ENCODE measurements at regions not wholly inside any gene's neighbourhood (a gene's known extent, or its start where the extent isn't known, plus 50 kb on each side); places are given as distances from the start of the nearest gene placed in this dataset.

GRCh38 chr5:1747079-1747802, 52.4 kb downstream of the MRPL36 start:
- H3K27me3 ChIP-seq (ENCODE audit: control insufficient read depth in 2 of 2, insufficient read depth in 2 of 2, low read length in 2 of 2): no peaks in the 10 kb centered on the region

DNA sequence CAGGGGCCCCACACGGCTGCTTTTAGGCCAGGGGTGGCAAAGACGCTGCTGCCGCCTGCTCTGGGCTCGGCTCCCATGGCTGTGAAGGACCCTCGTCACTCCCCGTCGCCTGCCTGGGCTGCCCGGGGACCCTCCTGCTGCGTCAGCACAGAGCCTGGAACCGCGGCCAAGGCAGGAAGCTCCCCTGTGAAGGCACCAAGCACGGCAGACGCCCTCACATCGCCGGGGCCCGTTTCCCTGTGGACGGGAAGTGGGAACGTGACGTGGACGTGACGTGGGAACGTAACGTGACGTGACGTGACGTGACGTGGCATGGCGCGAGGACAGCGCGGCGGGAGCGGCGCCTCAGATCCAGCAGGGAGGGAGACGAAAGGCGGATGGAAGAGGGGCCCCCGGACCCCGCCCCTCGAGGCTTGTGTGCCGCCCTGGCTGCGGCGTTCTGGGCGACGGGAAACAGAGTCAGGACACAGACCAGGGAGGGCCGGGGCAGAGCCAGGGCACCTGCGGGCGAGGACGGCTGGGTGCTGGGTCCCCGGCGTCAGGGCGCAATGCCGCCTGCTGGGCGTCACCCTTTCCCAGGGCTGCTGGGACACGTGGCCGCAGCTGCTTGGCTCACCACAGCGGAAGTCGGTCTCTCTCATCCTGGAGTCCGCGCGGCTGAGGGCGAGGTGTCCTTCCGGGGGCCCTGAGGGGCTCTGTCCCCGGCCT, 53.1 kb downstream of the MRPL36 start:
- WGBS (ENCODE audit: insufficient coverage): 95% methylated on average over 62 of the region's 63 CpGs
- H3K36me3 Mint-ChIP-seq: no peaks in the 10 kb centered on the region
- intact Hi-C loops (cut with micrococcal nuclease): no loop called here
- H2AFZ ChIP-seq (ENCODE audit: insufficient read depth, low read depth, low read length, poor library complexity, severe bottlenecking): no peak overlapping the region
- no peak for TF ChIP-seq CTCF (IDR thresholded peaks at IDR 0.05)
- H3K27me3 Mint-ChIP-seq (ENCODE audit: low read depth in 3 of 3): peaks cover 2 to 9% (median 6%) of the 10 kb centered on the region in 3 donors
- DNase-seq: no peak
- no peak overlapping the region for H3K27ac ChIP-seq (ENCODE audit: low read depth in 1 of 2, low read length in 2 of 2)
- H3K4me3 ChIP-seq (replicated peaks in 1 of 3; ENCODE audit: low read depth in 2 of 3, low read length in 3 of 3): no peak overlapping the region
- no peaks in the 10 kb centered on the region for H3K36me3 ChIP-seq (replicated peaks in 1 of 2; ENCODE audit: control insufficient read depth in 1 of 2, insufficient read depth in 2 of 2, low read length in 2 of 2)
- H4K20me1 ChIP-seq (ENCODE audit: insufficient read depth, low read length): no peaks in the 10 kb centered on the region
- H3K4me1 ChIP-seq (ENCODE audit: control insufficient read depth in 1 of 2, insufficient read depth in 2 of 2, low read length in 2 of 2): no peaks in the 10 kb centered on the region
- H3K4me1 Mint-ChIP-seq: no peaks in the 10 kb centered on the region
- H3K4me3 Mint-ChIP-seq: no peak overlapping the region
- H3K79me2 ChIP-seq (ENCODE audit: insufficient read depth, low read length): no peaks in the 10 kb centered on the region
- H3K27ac Mint-ChIP-seq: no peak overlapping the region
- no peak overlapping the region for H3K9ac ChIP-seq (ENCODE audit: insufficient read depth, low read length, poor library complexity, severe bottlenecking)
- no peaks in the 10 kb centered on the region for H3K27me3 ChIP-seq (ENCODE audit: control insufficient read depth in 2 of 2, insufficient read depth in 2 of 2, low read length in 2 of 2)
- peaks cover 0 to 2% (median 2%) of the 10 kb centered on the region in 7 donors for H3K9me3 Mint-ChIP-seq
- H3K9me3 ChIP-seq (replicated peaks in 1 of 2; ENCODE audit: control insufficient read depth in 1 of 2, insufficient read depth in 1 of 2, low read length in 2 of 2): no peaks in the 10 kb centered on the region
- no peak overlapping the region for H3K4me2 ChIP-seq (replicated peaks; ENCODE audit: extremely low read depth, low read length, poor library complexity, severe bottlenecking)

More at GRCh38 chr5:1747079-1747802, 52.4 kb downstream of the MRPL36 start:
- H3K9ac ChIP-seq (ENCODE audit: insufficient read depth, low read length, poor library complexity, severe bottlenecking): no peak overlapping the region
- peaks cover 2 to 7% (median 6%) of the 10 kb centered on the region in 3 donors for H3K27me3 Mint-ChIP-seq (ENCODE audit: low read depth in 3 of 3)
- no peaks in the 10 kb centered on the region for H3K9me3 ChIP-seq (replicated peaks in 1 of 2; ENCODE audit: control insufficient read depth in 1 of 2, insufficient read depth in 1 of 2, low read length in 2 of 2)
- H3K4me1 ChIP-seq (ENCODE audit: control insufficient read depth in 1 of 2, insufficient read depth in 2 of 2, low read length in 2 of 2): no peaks in the 10 kb centered on the region
- H3K36me3 ChIP-seq (replicated peaks in 1 of 2; ENCODE audit: control insufficient read depth in 1 of 2, insufficient read depth in 2 of 2, low read length in 2 of 2): no peaks in the 10 kb centered on the region
- no peak for TF ChIP-seq CTCF (IDR thresholded peaks at IDR 0.05)
- no peaks in the 10 kb centered on the region for H3K79me2 ChIP-seq (ENCODE audit: insufficient read depth, low read length)
- no peaks in the 10 kb centered on the region for H3K36me3 Mint-ChIP-seq
- no peak overlapping the region for H3K4me2 ChIP-seq (replicated peaks; ENCODE audit: extremely low read depth, low read length, poor library complexity, severe bottlenecking)
- no peaks in the 10 kb centered on the region for H4K20me1 ChIP-seq (ENCODE audit: insufficient read depth, low read length)
- WGBS (ENCODE audit: insufficient coverage): 87% methylated on average over 18 of the region's 24 CpGs
- no peak overlapping the region for H3K4me3 Mint-ChIP-seq
- DNase-seq: no peak
- intact Hi-C loops (cut with micrococcal nuclease): no loop called here
- H3K27ac Mint-ChIP-seq: no peak overlapping the region
- H3K4me1 Mint-ChIP-seq: no peaks in the 10 kb centered on the region
- H3K27ac ChIP-seq (ENCODE audit: low read depth in 1 of 2, low read length in 2 of 2): no peak overlapping the region
- no peak overlapping the region for H3K4me3 ChIP-seq (replicated peaks in 1 of 3; ENCODE audit: low read depth in 2 of 3, low read length in 3 of 3)
- H2AFZ ChIP-seq (ENCODE audit: insufficient read depth, low read depth, low read length, poor library complexity, severe bottlenecking): no peak overlapping the region
- H3K9me3 Mint-ChIP-seq: peaks cover 0 to 2% (median 0%) of the 10 kb centered on the region in 7 donors

Measured in CD14-positive monocyte (primary cell).